Activated T-cell treated with anti-CD3 and anti-CD28 coated beads, Interleukin-2, amount 50 U/mL, for 72 hours (primary cell): ENCODE measurements at regions not wholly inside any gene's neighbourhood (a gene's known extent, or its start where the extent isn't known, plus 50 kb on each side); places are given as distances from the start of the nearest gene placed in this dataset.

Experiments
- ATAC-seq, 2 donors: fragments of 150-1000 bp; cut with Tn5 transposase; replicated peaks in 1 of 2; 2 replicates each; pipeline ENCODE4 v1.10.0; 2021; ENCODE audit warnings: moderate library complexity in 2 of 2, mild to moderate bottlenecking in 1 of 2
- DNase-seq, 2 donors: peaks; one replicate each; pipeline ENCODE4 v3.0.0; 2021 to 2022; ENCODE audit warnings: mixed read lengths in 1 of 2
- H3K27ac Mint-ChIP-seq: one replicate; pipeline ENCODE4 v1.8.0; 2022; ENCODE audit warnings: mild to moderate bottlenecking, moderate library complexity, mixed read lengths
- H3K27me3 Mint-ChIP-seq: one replicate; pipeline ENCODE4 v1.8.0; 2022; ENCODE audit warnings: low read depth, mixed read lengths
- H3K36me3 Mint-ChIP-seq, 2 donors: one replicate each; pipeline ENCODE4 v1.8.0; 2022; ENCODE audit warnings: mixed read lengths in 2 of 2, mild to moderate bottlenecking in 1 of 2; ENCODE audit not compliant: insufficient read depth in 2 of 2
- H3K4me1 Mint-ChIP-seq: one replicate; pipeline ENCODE4 v1.8.0; 2022; ENCODE audit warnings: low read depth, mixed read lengths
- H3K4me3 Mint-ChIP-seq, 2 donors: one replicate each; pipeline ENCODE4 v1.8.0; 2022; ENCODE audit warnings: mild to moderate bottlenecking in 2 of 2, mixed read lengths in 2 of 2, moderate library complexity in 2 of 2
- H3K9me3 Mint-ChIP-seq, 2 donors: one replicate each; pipeline ENCODE4 v1.8.0; 2022; ENCODE audit warnings: mixed read lengths in 2 of 2

DNA sequence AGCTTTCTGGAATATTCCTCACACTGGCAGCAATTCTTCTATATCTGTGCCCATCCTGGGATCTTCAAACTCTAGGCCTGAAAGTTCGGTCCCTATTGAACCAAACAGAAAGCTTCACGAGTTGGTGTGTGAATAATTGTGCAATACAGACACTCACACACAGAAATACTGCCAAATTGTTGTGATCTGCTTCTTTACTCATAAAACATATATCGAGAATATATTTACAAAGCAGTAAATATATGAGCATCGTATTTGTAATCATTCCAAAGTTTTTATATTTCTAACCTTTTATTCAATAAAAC is 56.6 kb upstream of the BEX4 start:
- no peak overlapping the region for H3K27ac Mint-ChIP-seq
- no peaks in the 10 kb centered on the region for H3K4me1 Mint-ChIP-seq
- H3K27me3 Mint-ChIP-seq, result peaks cover 13% of the 10 kb centered on the region
- no peaks in the 10 kb centered on the region for H3K36me3 Mint-ChIP-seq
- no peak overlapping the region for H3K4me3 Mint-ChIP-seq
- ATAC-seq (no peak), DNase-seq (no peak)
- H3K9me3 Mint-ChIP-seq, result no peaks in the 10 kb centered on the region

DNA sequence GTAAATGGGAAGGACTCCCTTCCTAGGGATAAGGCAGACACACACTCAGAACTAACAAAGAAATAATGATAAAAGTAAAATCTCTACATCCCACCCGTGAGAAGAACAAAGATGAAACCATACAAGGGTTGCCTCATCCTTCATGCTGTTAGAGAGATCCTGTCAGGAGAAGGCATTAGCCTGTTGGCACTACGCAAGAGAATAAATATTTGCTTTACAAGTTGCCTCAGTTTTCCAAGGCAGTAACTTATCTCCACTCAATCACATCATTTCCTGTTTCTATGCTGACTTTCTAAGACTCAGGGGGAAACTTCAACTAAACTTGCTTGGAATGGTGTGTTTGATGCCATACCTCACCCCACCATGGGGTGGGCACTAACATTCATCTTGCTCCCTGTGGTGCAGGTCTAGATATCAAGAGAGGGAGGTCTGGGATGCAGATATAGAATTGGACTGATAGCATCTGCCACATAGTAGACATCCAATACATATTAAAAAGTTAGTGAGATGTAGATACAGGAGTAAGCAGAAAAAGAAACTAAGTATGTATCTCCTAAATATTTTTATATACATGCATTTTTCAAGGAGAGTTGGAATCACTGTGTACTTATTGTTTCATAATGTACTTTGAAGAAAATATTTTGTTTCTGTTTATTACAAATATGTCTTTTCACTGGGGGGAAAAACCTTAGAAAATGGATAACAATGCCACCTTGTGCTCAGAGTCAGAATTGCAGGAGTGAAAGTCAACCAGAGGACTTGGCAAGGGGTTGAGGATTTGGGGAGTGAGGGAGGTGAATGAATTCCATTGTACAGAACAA is 57.2 kb upstream of the BEX4 start:
- Mint-ChIP-seq H3K36me3 (no peaks in the 10 kb centered on the region), H3K4me1 (no peaks in the 10 kb centered on the region), H3K27ac (no peak overlapping the region), H3K27me3 (peaks cover 13% of the 10 kb centered on the region), H3K9me3 (no peaks in the 10 kb centered on the region), H3K4me3 (no peak overlapping the region)
- DNase-seq (peak; percentile 1 to 7), ATAC-seq (no peak)

GRCh38 chrX:103155201-103155600 is 59.7 kb upstream of the BEX4 start:
- DNase-seq (no peak), ATAC-seq (no peak)
- H3K4me3 Mint-ChIP-seq, result no peak overlapping the region
- peaks cover 5% of the 10 kb centered on the region for H3K4me1 Mint-ChIP-seq
- H3K27ac Mint-ChIP-seq, result no peak overlapping the region
- no peaks in the 10 kb centered on the region for H3K9me3 Mint-ChIP-seq
- no peaks in the 10 kb centered on the region for H3K36me3 Mint-ChIP-seq
- peaks cover 6% of the 10 kb centered on the region for H3K27me3 Mint-ChIP-seq

- peaks cover 14% of the 10 kb centered on the region for H3K27me3 Mint-ChIP-seq
- DNase-seq, result no peak
- no peak for ATAC-seq
- H3K4me3 Mint-ChIP-seq, result no peak overlapping the region
- H3K4me1 Mint-ChIP-seq, result peaks cover 5% of the 10 kb centered on the region
- H3K36me3 Mint-ChIP-seq, result no peaks in the 10 kb centered on the region
- H3K27ac Mint-ChIP-seq, result no peak overlapping the region
- H3K9me3 Mint-ChIP-seq, result no peaks in the 10 kb centered on the region
Measured at GRCh38 chrX:103153661-103154060, 60.7 kb upstream of the NXF3 start.

- no peak for ATAC-seq
- no peak overlapping the region for H3K4me3 Mint-ChIP-seq
- H3K36me3 Mint-ChIP-seq, result no peaks in the 10 kb centered on the region
- H3K4me1 Mint-ChIP-seq, result peaks cover 5% of the 10 kb centered on the region
- H3K27me3 Mint-ChIP-seq, result peaks cover 19% of the 10 kb centered on the region
- H3K9me3 Mint-ChIP-seq, result no peaks in the 10 kb centered on the region
- no peak overlapping the region for H3K27ac Mint-ChIP-seq
- DNase-seq, result no peak
Measured at GRCh38 chrX:103151799-103152198, 58.9 kb upstream of the NXF3 start.

DNA sequence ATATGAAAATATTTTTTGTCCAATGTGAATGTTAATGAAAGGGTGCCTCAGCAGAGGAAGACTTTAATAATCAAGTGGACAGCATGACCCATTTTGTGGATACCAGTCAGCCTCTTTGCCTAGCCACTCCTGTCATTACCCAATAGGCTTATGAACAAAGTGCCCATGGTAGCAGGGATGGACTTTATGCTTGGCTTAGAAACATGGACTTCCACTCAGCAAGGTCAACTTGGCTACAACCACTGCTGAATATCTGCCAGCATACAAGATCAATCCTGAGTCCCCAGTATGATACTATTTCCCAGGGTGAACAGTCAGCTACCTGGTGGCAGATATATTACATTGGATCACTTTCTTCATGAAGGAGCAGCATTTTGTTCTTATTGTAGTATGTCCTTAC is 56.7 kb upstream of the NXF3 start:
- H3K4me3 Mint-ChIP-seq, result no peak overlapping the region
- no peaks in the 10 kb centered on the region for H3K36me3 Mint-ChIP-seq
- no peak for DNase-seq
- no peak for ATAC-seq
- peaks cover 23% of the 10 kb centered on the region for H3K27me3 Mint-ChIP-seq
- H3K9me3 Mint-ChIP-seq, result no peaks in the 10 kb centered on the region
- no peak overlapping the region for H3K27ac Mint-ChIP-seq
- H3K4me1 Mint-ChIP-seq, result peaks cover 5% of the 10 kb centered on the region

DNA sequence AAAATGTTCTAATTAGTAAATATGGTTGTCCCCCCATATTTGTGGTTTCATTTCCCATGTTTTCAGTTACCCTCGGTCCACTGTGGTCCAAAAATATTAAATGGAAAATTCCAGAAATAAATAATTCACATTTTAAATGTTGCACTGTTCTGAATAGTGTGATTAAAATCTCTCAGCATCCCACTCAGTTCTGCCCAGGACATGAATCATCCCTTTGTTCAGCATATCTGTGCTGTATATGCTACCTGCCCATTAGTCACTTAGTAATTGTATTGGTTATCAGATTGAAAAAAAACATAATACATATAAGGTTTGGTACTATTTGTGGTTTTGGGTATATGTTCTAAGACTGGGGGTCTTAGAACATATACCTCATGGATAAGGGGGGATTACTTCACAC is 55.1 kb upstream of the NXF3 start:
- Mint-ChIP-seq H3K27me3 (peaks cover 32% of the 10 kb centered on the region), H3K27ac (no peak overlapping the region), H3K9me3 (no peaks in the 10 kb centered on the region), H3K4me3 (no peak overlapping the region), H3K36me3 (no peaks in the 10 kb centered on the region), H3K4me1 (peaks cover 5% of the 10 kb centered on the region)
- DNase-seq (no peak), ATAC-seq (no peak)
